GM12875 (cell line): ENCODE measurements at regions not wholly inside any gene's neighbourhood (a gene's known extent, or its start where the extent isn't known, plus 50 kb on each side); places are given as distances from the start of the nearest gene placed in this dataset.

Experiments
- H3K4me3 ChIP-seq: one replicate; pipeline ENCODE4 v1.5.1; 2011; ENCODE audit warnings: low read depth, low read length, control low read depth
- TF ChIP-seq, protein P1 (sequence below): IDR thresholded peaks from 2 replicates; pipeline ENCODE4 v1.5.1; 2011; ENCODE audit warnings: low read depth, mild to moderate bottlenecking, control low read depth, inconsistent platforms, low read length, moderate library complexity, borderline replicate concordance; ENCODE audit not compliant: insufficient read depth

DNA sequence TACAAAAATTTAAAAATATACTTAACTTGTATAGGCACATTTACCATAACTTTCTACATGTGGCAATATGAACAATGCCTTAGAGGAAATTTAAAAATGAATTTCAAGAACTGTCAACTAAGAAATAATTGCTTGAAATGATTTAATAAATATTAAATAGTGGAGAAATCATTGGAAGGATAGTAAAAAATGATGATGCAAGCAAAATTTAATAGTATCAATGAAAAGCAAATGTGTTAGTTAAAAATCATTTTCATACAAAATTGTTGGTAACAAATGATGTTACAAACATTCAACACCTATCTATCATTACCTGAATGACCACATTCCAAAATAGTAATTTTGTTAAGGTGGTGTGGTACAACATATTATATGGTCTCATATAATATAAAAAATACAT is 331.0 kb downstream of the HAO1 start:
- no peak overlapping the region for H3K4me3 ChIP-seq
- TF ChIP-seq, protein P1, sequence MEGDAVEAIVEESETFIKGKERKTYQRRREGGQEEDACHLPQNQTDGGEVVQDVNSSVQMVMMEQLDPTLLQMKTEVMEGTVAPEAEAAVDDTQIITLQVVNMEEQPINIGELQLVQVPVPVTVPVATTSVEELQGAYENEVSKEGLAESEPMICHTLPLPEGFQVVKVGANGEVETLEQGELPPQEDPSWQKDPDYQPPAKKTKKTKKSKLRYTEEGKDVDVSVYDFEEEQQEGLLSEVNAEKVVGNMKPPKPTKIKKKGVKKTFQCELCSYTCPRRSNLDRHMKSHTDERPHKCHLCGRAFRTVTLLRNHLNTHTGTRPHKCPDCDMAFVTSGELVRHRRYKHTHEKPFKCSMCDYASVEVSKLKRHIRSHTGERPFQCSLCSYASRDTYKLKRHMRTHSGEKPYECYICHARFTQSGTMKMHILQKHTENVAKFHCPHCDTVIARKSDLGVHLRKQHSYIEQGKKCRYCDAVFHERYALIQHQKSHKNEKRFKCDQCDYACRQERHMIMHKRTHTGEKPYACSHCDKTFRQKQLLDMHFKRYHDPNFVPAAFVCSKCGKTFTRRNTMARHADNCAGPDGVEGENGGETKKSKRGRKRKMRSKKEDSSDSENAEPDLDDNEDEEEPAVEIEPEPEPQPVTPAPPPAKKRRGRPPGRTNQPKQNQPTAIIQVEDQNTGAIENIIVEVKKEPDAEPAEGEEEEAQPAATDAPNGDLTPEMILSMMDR, result no peak

DNA sequence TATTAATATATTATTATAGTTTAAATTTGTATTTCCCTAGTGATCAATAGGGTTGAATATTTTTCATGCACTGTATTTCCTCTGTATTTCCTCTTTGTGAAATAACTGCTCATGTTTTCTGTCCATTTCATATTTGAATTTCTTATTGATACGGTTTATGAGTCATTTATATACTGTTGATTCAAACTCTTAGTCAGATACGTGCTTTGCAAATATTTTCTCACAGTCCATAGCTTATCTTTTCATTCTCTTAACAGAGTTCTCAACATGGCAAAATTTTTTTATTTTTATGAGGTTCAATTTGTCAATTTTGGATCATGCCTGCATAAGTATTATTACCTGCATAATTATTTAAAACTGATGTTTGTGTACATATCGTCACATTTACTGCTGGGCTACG is 329.6 kb downstream of the HAO1 start:
- no peak overlapping the region for H3K4me3 ChIP-seq
- TF ChIP-seq, protein P1, result no peak

DNA sequence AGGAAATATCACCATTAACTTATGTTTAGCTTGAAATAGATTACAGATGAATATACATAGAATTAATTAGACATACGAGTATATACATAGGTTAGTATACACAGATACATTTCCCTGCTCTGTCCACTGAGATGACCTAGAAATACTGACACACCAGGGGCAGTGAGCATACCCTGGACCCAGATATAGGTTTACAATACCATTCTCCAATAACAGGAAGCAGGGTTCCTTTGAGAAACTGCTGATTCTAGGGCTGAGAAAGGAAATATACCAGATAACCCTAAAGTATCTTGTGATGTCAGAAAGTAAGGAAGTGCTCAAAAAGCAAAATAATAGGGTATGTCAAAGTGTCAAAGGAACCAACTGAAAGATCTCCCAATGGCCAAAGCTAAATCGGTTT is 322.5 kb downstream of the HAO1 start:
- H3K4me3 ChIP-seq, result no peak overlapping the region
- TF ChIP-seq, protein P1, result no peak

DNA sequence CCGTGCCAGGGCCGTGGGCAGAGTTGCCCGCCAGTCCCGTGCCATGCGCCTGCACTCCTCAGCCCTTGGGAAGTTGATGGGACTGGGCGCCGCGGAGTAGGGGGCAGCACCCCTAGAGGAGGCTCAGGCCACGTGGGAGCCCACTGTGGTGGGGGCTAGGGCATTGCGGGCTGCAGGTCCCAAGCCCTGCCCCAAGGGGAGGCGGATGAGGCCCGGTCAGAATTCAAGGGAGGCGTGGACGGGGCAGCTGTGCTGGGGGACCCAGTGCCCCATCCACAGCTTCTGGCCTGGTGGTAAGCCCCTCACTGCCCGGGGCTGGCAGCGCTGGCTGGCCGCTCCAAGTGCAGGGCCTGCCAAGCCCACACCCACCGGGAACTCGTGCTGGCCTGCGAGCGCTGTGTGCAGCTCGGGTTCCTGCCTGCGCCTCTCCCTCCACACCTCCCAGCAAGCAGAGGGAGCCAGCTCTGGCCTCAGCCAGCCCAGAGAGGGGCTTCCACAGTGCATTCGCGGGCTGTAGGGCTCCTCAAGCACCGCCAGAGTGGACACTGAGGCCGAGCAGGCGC is 317.8 kb downstream of the HAO1 start:
- TF ChIP-seq, protein P1, result no peak

DNA sequence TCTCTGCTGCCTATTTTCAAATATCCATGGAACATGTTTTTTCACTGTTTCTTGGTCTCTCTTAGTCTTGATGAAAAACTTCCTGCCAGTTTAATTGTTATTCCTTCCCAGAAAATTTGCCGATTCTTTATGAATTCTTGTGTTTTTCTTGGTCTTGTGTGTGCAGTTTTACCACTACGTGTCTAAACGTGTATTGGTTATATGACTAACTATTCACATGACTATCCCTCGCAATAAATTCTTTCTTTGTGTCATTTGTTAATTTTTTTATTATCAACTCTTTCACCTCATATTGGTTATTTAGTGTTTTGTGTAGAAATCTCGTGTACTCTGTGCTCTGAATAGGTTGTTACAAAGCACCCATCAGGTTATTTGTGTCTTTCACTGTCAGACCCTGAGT is 315.4 kb downstream of the HAO1 start:
- no peak overlapping the region for H3K4me3 ChIP-seq
- TF ChIP-seq, protein P1, result no peak

More for the DNA sequence above, 317.8 kb downstream of the HAO1 start:
- H3K4me3 ChIP-seq, result no peak overlapping the region

DNA sequence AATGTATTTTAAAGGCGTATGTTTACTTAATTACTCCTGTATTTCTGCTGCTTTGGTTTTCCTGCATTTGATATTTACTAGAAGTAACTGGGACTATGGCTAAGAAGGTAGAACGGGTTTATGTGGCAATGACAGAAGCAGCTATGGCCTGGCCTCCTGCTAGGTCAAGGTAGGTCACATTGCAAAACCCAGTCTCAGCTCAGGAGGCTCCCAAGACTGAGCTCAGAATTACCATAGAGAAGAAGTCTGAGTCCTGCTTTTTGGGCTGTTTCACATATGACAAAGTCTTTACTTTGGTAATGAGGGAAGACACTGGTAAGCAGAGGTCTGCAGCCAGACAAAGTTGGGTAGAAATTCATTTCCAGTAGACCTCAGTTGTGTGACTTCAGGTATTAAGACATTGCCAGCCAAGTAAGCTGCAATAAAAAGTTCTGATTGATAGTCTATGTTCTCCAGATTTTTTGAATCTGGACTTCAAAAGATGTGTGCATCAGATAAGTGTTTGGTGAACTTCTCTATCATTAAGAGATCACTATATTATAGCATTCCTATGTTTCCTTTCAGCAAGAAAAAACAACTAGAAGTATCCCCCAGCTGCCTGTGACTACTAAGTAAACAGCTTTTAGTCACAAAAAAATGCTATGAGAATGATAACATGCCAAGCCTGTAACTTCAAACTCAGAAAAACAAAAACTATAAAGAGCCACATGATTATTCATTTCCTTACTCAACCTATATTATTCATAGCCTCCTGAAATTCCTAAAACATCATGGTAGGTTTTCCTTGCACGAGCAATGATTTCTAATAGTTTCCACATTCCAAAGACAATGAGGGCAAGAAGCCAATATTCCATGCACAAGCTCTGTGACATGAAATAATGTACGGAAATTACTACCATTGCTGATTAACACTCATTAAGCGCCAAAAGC is 312.3 kb downstream of the HAO1 start:
- H3K4me3 ChIP-seq, result no peak overlapping the region
- TF ChIP-seq, protein P1, result no peak

DNA sequence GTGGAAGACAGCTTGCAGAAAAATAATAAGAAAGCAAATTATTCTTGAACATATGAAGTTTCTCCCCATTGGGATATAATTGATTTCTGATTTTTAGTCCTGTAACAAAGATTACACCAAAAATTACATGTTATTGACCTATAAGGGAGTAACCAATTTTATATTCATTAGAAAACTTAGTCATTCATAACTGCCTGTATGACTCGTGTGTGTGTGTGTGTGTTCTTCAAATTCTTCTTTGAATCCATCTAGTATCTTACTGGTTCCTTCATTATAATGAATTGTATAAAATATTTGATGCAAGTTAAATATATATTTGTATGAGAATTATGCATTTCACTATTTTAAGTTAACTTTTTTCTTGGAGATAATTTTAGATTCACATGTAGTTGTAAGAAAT is 310.4 kb downstream of the HAO1 start:
- TF ChIP-seq, protein P1, result no peak
- H3K4me3 ChIP-seq, result no peak overlapping the region
